C4-2B (cell line): ENCODE measurements at regions not wholly inside any gene's neighbourhood (a gene's known extent, or its start where the extent isn't known, plus 50 kb on each side); places are given as distances from the start of the nearest gene placed in this dataset.

Source experiments
- H3K27ac ChIP-seq: fragments of 450-650 bp; 2 replicates; pipeline ENCODE4 v1.5.1; 2017
- ZFX ChIP-seq: fragments of 450-650 bp; IDR thresholded peaks from 2 replicates; pipeline ENCODE4 v1.6.1; 2017
- TF ChIP-seq, protein P1 (sequence below): fragments of 450-650 bp; conservative IDR thresholded peaks from 2 replicates; pipeline ENCODE4 v1.5.1; 2017; ENCODE audit warnings: mild to moderate bottlenecking

DNA sequence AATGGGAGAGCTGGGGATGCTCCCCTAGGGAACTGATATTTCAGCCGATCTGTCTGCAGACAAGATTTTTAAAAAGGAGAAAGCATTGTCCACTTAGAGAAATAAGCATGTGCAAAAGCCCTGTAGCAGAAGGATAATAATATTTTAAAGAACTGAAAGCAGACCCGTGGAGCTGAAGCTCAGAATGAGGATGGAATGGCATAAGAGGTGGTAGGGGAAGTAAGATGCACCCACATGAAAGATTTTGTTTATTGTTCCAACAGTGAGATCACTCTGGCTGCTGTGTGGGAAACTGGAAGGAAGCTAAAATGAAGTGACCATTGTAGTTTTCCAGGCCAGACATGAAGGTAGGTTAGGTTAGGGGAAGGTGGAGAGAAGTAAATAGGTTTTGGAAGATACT lies 266.4 kb upstream of the PRDM1 start:
- H3K27ac ChIP-seq: no peak overlapping the region
- no peak for TF ChIP-seq ZFX
- TF ChIP-seq, protein P1, sequence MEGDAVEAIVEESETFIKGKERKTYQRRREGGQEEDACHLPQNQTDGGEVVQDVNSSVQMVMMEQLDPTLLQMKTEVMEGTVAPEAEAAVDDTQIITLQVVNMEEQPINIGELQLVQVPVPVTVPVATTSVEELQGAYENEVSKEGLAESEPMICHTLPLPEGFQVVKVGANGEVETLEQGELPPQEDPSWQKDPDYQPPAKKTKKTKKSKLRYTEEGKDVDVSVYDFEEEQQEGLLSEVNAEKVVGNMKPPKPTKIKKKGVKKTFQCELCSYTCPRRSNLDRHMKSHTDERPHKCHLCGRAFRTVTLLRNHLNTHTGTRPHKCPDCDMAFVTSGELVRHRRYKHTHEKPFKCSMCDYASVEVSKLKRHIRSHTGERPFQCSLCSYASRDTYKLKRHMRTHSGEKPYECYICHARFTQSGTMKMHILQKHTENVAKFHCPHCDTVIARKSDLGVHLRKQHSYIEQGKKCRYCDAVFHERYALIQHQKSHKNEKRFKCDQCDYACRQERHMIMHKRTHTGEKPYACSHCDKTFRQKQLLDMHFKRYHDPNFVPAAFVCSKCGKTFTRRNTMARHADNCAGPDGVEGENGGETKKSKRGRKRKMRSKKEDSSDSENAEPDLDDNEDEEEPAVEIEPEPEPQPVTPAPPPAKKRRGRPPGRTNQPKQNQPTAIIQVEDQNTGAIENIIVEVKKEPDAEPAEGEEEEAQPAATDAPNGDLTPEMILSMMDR: no peak

DNA sequence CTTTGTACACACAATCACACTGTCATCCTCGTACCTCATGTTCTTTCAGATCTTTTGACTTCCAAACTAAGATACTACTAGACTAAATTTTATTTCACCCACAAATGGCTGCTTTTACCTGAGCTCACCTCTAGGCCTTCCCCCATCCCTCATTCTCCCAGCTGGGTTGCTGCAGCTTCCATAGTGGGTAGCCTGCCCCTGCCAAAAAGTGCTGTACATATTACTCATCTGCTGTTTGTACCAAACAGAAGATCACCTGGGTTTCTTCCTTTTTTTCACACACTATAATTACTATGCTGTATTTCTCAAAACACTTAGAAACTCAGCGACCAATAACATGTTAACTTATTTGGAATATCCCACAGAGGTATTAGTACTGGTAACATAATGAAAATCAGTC lies 267.6 kb upstream of the PRDM1 start:
- no peak overlapping the region for H3K27ac ChIP-seq
- TF ChIP-seq, protein P1: no peak
- TF ChIP-seq ZFX: no peak

DNA sequence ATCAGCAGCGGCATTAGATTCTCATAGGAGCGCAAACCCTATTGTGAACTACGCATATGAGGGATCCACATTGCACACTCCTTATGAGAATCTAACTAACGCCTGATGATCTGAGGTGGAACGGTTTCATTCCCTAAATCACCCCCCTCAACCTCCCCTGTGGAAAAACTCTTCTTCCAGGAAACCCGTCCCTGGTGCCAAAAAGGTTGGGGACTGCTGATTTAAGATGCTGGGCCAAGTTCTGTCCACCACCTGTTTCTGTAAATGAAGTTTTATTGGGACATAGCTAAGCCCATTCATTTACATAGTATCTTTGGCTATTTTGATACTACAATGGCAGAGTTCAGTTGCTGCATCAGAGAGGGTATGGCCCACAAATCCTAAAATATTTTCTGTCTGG lies 268.2 kb upstream of the PRDM1 start:
- no peak overlapping the region for H3K27ac ChIP-seq
- TF ChIP-seq, protein P1: no peak
- TF ChIP-seq ZFX: no peak

DNA sequence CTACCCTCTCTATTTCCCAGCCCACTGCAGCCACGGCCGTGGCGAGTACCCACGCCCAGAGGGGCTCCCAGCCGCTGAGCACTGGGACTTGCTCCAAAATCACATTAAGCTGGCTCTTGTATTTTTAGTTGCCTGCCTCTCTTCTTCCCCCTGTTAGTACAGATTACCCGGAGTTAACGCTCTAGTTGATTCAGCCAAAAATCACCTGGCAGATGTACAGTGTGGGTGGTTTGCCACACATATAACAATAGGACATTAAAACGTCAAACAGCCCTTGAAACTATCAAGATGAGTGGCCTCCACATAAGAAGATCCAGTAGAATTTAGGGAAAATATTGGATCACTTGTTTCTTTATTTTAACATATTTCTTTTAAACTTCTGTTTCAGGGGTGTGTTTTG lies 268.8 kb upstream of the PRDM1 start:
- TF ChIP-seq ZFX: no peak
- TF ChIP-seq, protein P1: no peak
- no peak overlapping the region for H3K27ac ChIP-seq

DNA sequence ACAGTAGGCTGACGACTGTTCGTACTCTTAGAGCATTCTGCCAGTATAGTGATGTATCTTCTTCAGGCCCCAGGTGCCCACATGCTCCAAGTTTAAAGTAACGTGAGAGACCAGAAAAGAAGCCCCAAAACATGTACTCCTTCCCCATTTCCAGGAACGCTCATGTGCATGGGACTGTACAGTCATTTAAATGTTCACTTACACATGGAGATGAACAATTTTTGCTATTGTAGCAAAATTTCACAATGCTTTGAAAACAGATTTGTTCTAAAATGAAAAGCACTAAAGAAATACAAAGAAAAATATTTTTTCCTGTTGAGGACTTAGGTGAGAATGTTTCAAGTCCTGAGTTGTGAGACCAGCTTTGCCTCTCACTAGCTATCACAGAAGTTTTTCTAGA lies 269.3 kb upstream of the PRDM1 start:
- TF ChIP-seq, protein P1: no peak
- no peak for TF ChIP-seq ZFX
- no peak overlapping the region for H3K27ac ChIP-seq

DNA sequence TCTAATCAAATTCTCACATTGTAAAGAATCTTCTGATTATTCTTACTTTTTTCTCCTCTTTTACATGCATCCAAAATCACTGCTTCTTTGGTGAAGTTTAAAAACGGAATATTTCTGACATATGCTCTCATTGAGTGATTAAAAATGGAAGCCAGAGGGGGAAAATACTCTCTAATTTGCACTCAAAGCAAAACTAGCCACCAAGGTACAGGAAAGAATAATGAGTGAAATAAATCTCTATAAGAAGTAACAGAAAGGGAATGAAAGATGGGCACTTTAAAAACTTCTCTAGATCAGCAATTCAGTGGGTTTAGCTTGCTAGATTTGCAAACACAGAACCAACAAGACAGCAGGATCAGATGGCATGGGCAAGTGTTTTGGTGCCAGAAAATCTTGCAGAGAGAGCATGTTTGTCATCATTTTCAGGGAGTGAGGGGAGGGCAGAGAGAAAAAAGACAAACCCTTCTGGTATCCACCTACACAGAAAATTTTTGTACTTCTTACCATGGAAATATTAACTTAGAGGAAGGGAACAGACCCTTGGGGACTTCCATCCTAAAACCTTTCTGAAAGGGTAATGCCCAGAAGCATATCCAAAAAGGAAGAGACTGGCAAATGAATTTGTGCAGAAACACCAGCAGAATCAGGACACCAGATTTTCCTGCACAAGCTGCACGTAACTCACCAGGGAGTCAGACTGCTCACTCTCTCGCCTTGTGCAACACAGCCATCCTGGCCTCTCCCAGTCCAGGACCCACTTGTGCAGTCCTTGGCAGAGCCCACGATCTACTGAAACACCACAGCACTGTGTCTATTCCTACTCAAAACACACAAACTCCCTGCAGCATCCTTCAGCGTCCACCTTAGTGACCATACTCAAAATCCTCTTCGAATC lies 270.2 kb upstream of the PRDM1 start:
- TF ChIP-seq ZFX: no peak
- TF ChIP-seq, protein P1: no peak
- no peak overlapping the region for H3K27ac ChIP-seq

DNA sequence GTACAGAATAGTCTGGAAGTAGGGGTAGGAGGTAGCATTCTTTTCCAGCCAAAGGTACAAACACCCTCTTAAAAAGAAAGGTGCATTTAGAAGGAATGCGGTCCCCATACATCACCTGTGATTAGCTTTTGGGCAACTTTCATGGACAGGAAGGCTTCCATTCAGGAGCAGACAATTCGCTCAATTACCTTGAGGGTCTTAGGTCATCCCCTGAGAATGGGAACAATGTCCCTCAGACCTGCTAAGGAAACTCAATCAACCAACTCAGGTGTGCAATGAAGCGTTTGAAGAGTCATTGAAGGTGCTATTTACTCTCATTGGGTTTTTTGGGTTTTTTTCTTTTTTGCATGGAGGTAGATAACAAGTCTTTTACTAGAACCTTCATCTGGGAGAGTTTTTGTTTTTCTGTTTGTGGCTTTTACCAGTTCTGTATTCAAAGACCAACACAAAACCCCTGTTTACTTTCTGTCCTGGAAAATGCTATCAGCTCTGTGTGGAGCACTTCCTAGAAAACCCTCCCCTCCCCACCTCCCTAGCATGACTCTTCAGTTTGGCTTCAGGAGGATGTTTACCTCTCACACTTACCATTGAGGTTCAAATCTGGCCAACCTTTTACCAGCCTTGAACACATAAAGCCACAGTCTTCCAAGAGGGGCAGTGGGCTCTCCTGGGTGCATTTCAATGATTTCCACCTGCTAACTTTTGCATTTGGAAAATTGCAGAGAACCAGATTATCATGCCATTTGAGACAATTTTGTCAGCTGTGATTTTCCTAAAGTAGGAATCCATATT lies 271.2 kb upstream of the PRDM1 start:
- no peak overlapping the region for H3K27ac ChIP-seq
- TF ChIP-seq, protein P1: no peak
- no peak for TF ChIP-seq ZFX
